ENCODE measurements at regions not wholly inside any gene's neighbourhood (a gene's known extent, or its start where the extent isn't known, plus 50 kb on each side); places are given as distances from the start of the nearest gene placed in this dataset.

DNA sequence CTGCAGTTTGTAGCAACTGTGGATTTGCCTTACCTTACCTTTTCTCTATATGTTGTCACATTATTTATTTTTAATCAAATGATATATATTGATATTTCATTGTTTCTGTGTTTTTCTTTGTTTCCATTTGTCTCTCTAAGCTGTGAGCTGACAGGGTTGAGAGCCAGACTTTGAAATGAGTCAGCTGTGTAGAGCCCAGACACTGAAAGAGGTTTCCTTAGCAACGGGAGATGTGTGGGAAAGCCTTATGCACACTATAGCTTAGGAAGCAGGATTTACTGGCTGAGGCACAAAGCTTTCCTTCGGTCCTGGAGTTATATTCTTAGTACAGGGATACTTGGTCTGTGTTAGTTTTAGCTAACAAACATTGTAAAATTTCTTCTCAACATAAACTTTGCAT is 192.2 kb downstream of the FGF13 start:
- H3K27ac ChIP-seq (ENCODE audit: insufficient read length, low read depth, low read length), result no peak overlapping the region
- H3K27ac Mint-ChIP-seq, result no peak overlapping the region
- no peaks in the 10 kb centered on the region for H3K79me1 ChIP-seq (ENCODE audit: insufficient read depth, low read depth, low read length, poor library complexity, severe bottlenecking)
- H3K9me3 Mint-ChIP-seq, result peaks cover 0 to 30% of the 10 kb centered on the region in 2 experiments; a peak in 2 of 5 replicates
- no peak overlapping the region for H2AFZ ChIP-seq (ENCODE audit: low read length)
- no peaks in the 10 kb centered on the region for H3K27me3 Mint-ChIP-seq (ENCODE audit: low read depth)
- no peaks in the 10 kb centered on the region for H3K27me3 ChIP-seq (ENCODE audit: insufficient read depth, low read length)
- H4K8ac ChIP-seq (replicated peaks; ENCODE audit: insufficient read length, low read depth, low read length), result no peak overlapping the region
- WGBS (ENCODE audit: extremely low coverage, insufficient read length, low lambda C conversion rate), result no CpG with 5 or more reads among the region's 2 CpGs
- no peaks in the 10 kb centered on the region for H4K20me1 ChIP-seq (ENCODE audit: control insufficient read depth, insufficient read depth, insufficient read length)
- H3K9ac ChIP-seq (ENCODE audit: extremely low read depth, insufficient read length, low read length), result no peak overlapping the region
- no peaks in the 10 kb centered on the region for H3K9me3 ChIP-seq (ENCODE audit: control insufficient read depth, low read depth, low read length)
- H2AK5ac ChIP-seq (ENCODE audit: insufficient read length, low read length), result no peak overlapping the region
- no peak overlapping the region for H3K56ac ChIP-seq (ENCODE audit: insufficient read length, low read depth, low read length)
- H3K79me2 ChIP-seq (ENCODE audit: insufficient read depth, low read length), result no peaks in the 10 kb centered on the region
- H3K23ac ChIP-seq (ENCODE audit: insufficient read length, low read depth, low read length), result no peak overlapping the region
- TF ChIP-seq, protein P1, sequence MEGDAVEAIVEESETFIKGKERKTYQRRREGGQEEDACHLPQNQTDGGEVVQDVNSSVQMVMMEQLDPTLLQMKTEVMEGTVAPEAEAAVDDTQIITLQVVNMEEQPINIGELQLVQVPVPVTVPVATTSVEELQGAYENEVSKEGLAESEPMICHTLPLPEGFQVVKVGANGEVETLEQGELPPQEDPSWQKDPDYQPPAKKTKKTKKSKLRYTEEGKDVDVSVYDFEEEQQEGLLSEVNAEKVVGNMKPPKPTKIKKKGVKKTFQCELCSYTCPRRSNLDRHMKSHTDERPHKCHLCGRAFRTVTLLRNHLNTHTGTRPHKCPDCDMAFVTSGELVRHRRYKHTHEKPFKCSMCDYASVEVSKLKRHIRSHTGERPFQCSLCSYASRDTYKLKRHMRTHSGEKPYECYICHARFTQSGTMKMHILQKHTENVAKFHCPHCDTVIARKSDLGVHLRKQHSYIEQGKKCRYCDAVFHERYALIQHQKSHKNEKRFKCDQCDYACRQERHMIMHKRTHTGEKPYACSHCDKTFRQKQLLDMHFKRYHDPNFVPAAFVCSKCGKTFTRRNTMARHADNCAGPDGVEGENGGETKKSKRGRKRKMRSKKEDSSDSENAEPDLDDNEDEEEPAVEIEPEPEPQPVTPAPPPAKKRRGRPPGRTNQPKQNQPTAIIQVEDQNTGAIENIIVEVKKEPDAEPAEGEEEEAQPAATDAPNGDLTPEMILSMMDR (conservative IDR thresholded peaks at IDR 0.05), result no peak
- H3K14ac ChIP-seq (ENCODE audit: insufficient read depth, low read length), result no peak overlapping the region
- no peak overlapping the region for H3K4me3 Mint-ChIP-seq
- H3K4ac ChIP-seq (ENCODE audit: low read depth, low read length), result no peak overlapping the region
- H3K4me1 Mint-ChIP-seq, result 0 out of 4 replicates have a peak, but pooled peaks cover 0 to 2% of the 10 kb centered on the region in 2 experiments
- H3T11ph ChIP-seq (ENCODE audit: low read length), result no peak overlapping the region
- no peak overlapping the region for H2BK12ac ChIP-seq (ENCODE audit: insufficient read length, low read depth, low read length)
- no peak overlapping the region for H2BK120ac ChIP-seq (ENCODE audit: low read depth, low read length, poor library complexity, severe bottlenecking)
- no peak for DNase-seq
- H4K91ac ChIP-seq (ENCODE audit: insufficient read length, low read depth, low read length), result no peak overlapping the region
- no peak overlapping the region for H2BK20ac ChIP-seq (ENCODE audit: low read depth, low read length, poor library complexity, severe bottlenecking)
- no peak overlapping the region for H3K4me2 ChIP-seq (ENCODE audit: insufficient read depth, insufficient read length, low read length)
- H3K36me3 Mint-ChIP-seq (ENCODE audit: insufficient read depth in 1 of 3, low read depth in 3 of 3), result no peaks in the 10 kb centered on the region
- H2BK15ac ChIP-seq (ENCODE audit: low read depth, low read length), result no peak overlapping the region
- H2BK5ac ChIP-seq (ENCODE audit: insufficient read length, low read length), result no peak overlapping the region
- H4K5ac ChIP-seq (ENCODE audit: insufficient read length, low read depth, low read length), result no peak overlapping the region
- no peaks in the 10 kb centered on the region for H3K4me1 ChIP-seq (ENCODE audit: insufficient read depth, low read length)
- no peaks in the 10 kb centered on the region for H3K23me2 ChIP-seq (ENCODE audit: insufficient read length, low read depth, low read length, poor library complexity, severe bottlenecking)
- no peak overlapping the region for H3K18ac ChIP-seq (ENCODE audit: insufficient read length, low read depth, low read length)

Data from H9 (cell line).